ENCODE measurements at regions not wholly inside any gene's neighbourhood (a gene's known extent, or its start where the extent isn't known, plus 50 kb on each side); places are given as distances from the start of the nearest gene placed in this dataset.

DNA sequence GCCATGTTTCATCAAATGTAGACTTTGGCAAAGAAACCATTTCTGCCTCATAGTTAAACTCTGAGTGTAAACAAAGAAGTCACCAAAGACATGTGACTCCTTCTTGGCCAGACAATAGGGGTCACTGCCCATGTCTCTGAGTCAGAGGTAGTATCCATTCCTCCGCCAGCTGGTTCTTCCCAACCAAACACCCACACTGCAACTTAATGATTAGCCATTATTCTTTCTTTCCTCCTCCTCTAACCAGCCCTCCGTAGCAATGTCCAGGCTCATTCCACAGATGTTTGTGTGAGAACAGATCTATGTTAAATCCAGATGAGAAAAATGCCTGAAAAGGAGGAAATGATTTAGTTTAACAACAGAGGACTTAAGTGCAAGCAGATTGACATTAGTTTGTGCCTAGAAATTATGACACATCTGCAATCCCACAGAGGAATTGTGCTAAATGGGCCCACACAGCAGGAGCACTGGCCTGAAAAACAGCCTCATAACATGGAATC is 127.9 kb upstream of the SH3BP4 start:
- Mint-ChIP-seq H3K9me3 (ENCODE audit: unreplicated experiment) (no peaks in the 10 kb centered on the region), H3K36me3 (ENCODE audit: insufficient read depth, unreplicated experiment) (no peaks in the 10 kb centered on the region), H3K27ac (ENCODE audit: unreplicated experiment) (no peak overlapping the region), H3K27me3 (ENCODE audit: insufficient read depth, unreplicated experiment) (no peaks in the 10 kb centered on the region), H3K4me3 (ENCODE audit: unreplicated experiment) (no peak overlapping the region), H3K4me1 (ENCODE audit: low read depth, unreplicated experiment) (no peaks in the 10 kb centered on the region)
- H3K27me3 ChIP-seq (replicated peaks; ENCODE audit: control insufficient read depth, insufficient read depth, low read length), result no peaks in the 10 kb centered on the region
- ChIA-PET CTCF (no interaction called here), POLR2A (no interaction called here)
- no peak overlapping the region for H3K4me3 ChIP-seq (ENCODE audit: low read depth, low read length)
- TF ChIP-seq, protein P1, sequence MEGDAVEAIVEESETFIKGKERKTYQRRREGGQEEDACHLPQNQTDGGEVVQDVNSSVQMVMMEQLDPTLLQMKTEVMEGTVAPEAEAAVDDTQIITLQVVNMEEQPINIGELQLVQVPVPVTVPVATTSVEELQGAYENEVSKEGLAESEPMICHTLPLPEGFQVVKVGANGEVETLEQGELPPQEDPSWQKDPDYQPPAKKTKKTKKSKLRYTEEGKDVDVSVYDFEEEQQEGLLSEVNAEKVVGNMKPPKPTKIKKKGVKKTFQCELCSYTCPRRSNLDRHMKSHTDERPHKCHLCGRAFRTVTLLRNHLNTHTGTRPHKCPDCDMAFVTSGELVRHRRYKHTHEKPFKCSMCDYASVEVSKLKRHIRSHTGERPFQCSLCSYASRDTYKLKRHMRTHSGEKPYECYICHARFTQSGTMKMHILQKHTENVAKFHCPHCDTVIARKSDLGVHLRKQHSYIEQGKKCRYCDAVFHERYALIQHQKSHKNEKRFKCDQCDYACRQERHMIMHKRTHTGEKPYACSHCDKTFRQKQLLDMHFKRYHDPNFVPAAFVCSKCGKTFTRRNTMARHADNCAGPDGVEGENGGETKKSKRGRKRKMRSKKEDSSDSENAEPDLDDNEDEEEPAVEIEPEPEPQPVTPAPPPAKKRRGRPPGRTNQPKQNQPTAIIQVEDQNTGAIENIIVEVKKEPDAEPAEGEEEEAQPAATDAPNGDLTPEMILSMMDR (IDR thresholded peaks at IDR 0.05; ENCODE audit: insufficient read depth in 1 of 2, low read depth in 1 of 2, low read length in 1 of 2, severe bottlenecking in 1 of 2, unreplicated experiment in 1 of 2), result no peak
- intact Hi-C loops (cut with micrococcal nuclease; ENCODE audit: unreplicated experiment), result loop anchor here (1.0 kb wide), 1 partner anchor 232 kb away; no protein-coding TSS in a partner anchor
- DNase-seq, result peak; percentile 32 to 46
- peaks cover 17% of the 10 kb centered on the region for H3K4me1 ChIP-seq
- H3K9me3 ChIP-seq, result no peaks in the 10 kb centered on the region
- BruUV-seq (replicated peaks), result no TSS peak
- no peaks in the 10 kb centered on the region for H3K36me3 ChIP-seq (ENCODE audit: control insufficient read depth, insufficient read depth, low read length)

GRCh38 chr2:234823196-234823876 is 128.5 kb upstream of the SH3BP4 start:
- Histone ChIP-seq H3K9me3 (no peaks in the 10 kb centered on the region), H3K4me1 (peaks cover 11% of the 10 kb centered on the region), H3K4me3 (ENCODE audit: low read depth, low read length) (no peak overlapping the region), H3K36me3 (ENCODE audit: control insufficient read depth, insufficient read depth, low read length) (no peaks in the 10 kb centered on the region), H3K27me3 (replicated peaks; ENCODE audit: control insufficient read depth, insufficient read depth, low read length) (no peaks in the 10 kb centered on the region)
- DNase-seq, result no peak
- POLR2A ChIA-PET, result no interaction called here
- no peaks in the 10 kb centered on the region for H3K9me3 Mint-ChIP-seq (ENCODE audit: unreplicated experiment)
- no peaks in the 10 kb centered on the region for H3K27me3 Mint-ChIP-seq (ENCODE audit: insufficient read depth, unreplicated experiment)
- TF ChIP-seq, protein P1 (IDR thresholded peaks at IDR 0.05; ENCODE audit: insufficient read depth in 1 of 2, low read depth in 1 of 2, low read length in 1 of 2, severe bottlenecking in 1 of 2, unreplicated experiment in 1 of 2), result no peak
- H3K36me3 Mint-ChIP-seq (ENCODE audit: insufficient read depth, unreplicated experiment), result no peaks in the 10 kb centered on the region
- CTCF ChIA-PET, result no interaction called here
- no peak overlapping the region for H3K27ac Mint-ChIP-seq (ENCODE audit: unreplicated experiment)
- intact Hi-C loops (cut with micrococcal nuclease; ENCODE audit: unreplicated experiment), result no loop called here
- H3K4me3 Mint-ChIP-seq (ENCODE audit: unreplicated experiment), result no peak overlapping the region
- no TSS peak for BruUV-seq (replicated peaks)
- no peaks in the 10 kb centered on the region for H3K4me1 Mint-ChIP-seq (ENCODE audit: low read depth, unreplicated experiment)

- Mint-ChIP-seq H3K27me3 (ENCODE audit: insufficient read depth, unreplicated experiment) (no peaks in the 10 kb centered on the region), H3K4me1 (ENCODE audit: low read depth, unreplicated experiment) (no peaks in the 10 kb centered on the region), H3K9me3 (ENCODE audit: unreplicated experiment) (no peaks in the 10 kb centered on the region), H3K4me3 (ENCODE audit: unreplicated experiment) (no peak overlapping the region), H3K36me3 (ENCODE audit: insufficient read depth, unreplicated experiment) (no peaks in the 10 kb centered on the region), H3K27ac (ENCODE audit: unreplicated experiment) (no peak overlapping the region)
- Histone ChIP-seq H3K27me3 (replicated peaks; ENCODE audit: control insufficient read depth, insufficient read depth, low read length) (no peaks in the 10 kb centered on the region), H3K4me3 (ENCODE audit: low read depth, low read length) (no peak overlapping the region), H3K9me3 (no peaks in the 10 kb centered on the region), H3K4me1 (peaks cover 8% of the 10 kb centered on the region), H3K36me3 (ENCODE audit: control insufficient read depth, insufficient read depth, low read length) (no peaks in the 10 kb centered on the region)
- BruUV-seq (replicated peaks), result no TSS peak
- no peak for DNase-seq
- TF ChIP-seq, protein P1 (IDR thresholded peaks at IDR 0.05; ENCODE audit: insufficient read depth in 1 of 2, low read depth in 1 of 2, low read length in 1 of 2, severe bottlenecking in 1 of 2, unreplicated experiment in 1 of 2), result no peak
- ChIA-PET POLR2A (no interaction called here), CTCF (no interaction called here)
- intact Hi-C loops (cut with micrococcal nuclease; ENCODE audit: unreplicated experiment), result no loop called here
Observed at GRCh38 chr2:234821946-234822475, 129.8 kb upstream of the SH3BP4 start.
